ENCODE measurements at regions not wholly inside any gene's neighbourhood (a gene's known extent, or its start where the extent isn't known, plus 50 kb on each side); places are given as distances from the start of the nearest gene placed in this dataset.
A peak's percentile ranks its signal among the peaks of the same experiment; 100 is the strongest.

- H3K27ac Mint-ChIP-seq: 0 out of 2 replicates have a peak overlapping the region, but pooled peaks have one; percentile 8
- H3K27me3 Mint-ChIP-seq (ENCODE audit: insufficient read depth): no peaks in the 10 kb centered on the region; the same call in 1 of the 2 replicates
- H3K4me3 Mint-ChIP-seq: no peak overlapping the region
- peaks cover 21% of the 10 kb centered on the region for H3K4me1 Mint-ChIP-seq (ENCODE audit: low read depth)
- no peak for TF ChIP-seq CTCF (IDR thresholded peaks at IDR 0.05)
- DNase-seq: peak; percentile 45
- peaks cover 3% of the 10 kb centered on the region; the same call in 1 of the 2 replicates for H3K9me3 Mint-ChIP-seq
- H3K36me3 Mint-ChIP-seq (ENCODE audit: low read depth): no peaks in the 10 kb centered on the region
These were observed 118.0 kb downstream of the OTUD1 start for GRCh38 chr10:23556727-23557440.

DNA sequence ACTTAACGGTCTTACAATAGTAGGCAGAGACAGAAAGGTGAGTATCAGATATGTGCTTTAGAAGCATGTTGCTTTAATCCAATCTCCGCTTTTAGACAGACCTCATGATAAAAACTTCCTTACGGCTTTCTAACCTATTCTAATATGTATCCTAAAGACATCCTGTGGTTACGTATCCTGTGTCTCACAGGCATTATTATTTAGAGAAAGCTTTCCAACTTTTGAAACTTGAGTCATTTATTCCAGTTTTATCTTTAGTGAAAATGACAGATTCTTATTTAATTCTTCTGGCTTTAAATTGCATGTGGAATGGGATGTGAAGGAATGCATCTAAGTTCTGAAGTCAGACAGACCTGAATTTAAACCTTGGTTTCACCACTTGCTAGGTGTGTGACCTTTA, 118.9 kb downstream of the OTUD1 start:
- no peak for TF ChIP-seq CTCF (IDR thresholded peaks at IDR 0.05)
- no peaks in the 10 kb centered on the region; the same call in 1 of the 2 replicates for H3K27me3 Mint-ChIP-seq (ENCODE audit: insufficient read depth)
- H3K4me1 Mint-ChIP-seq (ENCODE audit: low read depth): peaks cover 21% of the 10 kb centered on the region
- no peaks in the 10 kb centered on the region for H3K36me3 Mint-ChIP-seq (ENCODE audit: low read depth)
- DNase-seq: no peak
- H3K9me3 Mint-ChIP-seq: peaks cover 12% of the 10 kb centered on the region
- no peak overlapping the region for H3K4me3 Mint-ChIP-seq
- no peak overlapping the region for H3K27ac Mint-ChIP-seq

GRCh38 chr10:23558361-23558799, 119.5 kb downstream of the OTUD1 start:
- no peak for DNase-seq
- Mint-ChIP-seq H3K27me3 (ENCODE audit: insufficient read depth) (no peaks in the 10 kb centered on the region; the same call in 1 of the 2 replicates), H3K27ac (no peak overlapping the region), H3K9me3 (peaks cover 14% of the 10 kb centered on the region), H3K4me1 (ENCODE audit: low read depth) (peaks cover 21% of the 10 kb centered on the region), H3K4me3 (no peak overlapping the region), H3K36me3 (ENCODE audit: low read depth) (no peaks in the 10 kb centered on the region)
- TF ChIP-seq CTCF (IDR thresholded peaks at IDR 0.05): no peak

DNA sequence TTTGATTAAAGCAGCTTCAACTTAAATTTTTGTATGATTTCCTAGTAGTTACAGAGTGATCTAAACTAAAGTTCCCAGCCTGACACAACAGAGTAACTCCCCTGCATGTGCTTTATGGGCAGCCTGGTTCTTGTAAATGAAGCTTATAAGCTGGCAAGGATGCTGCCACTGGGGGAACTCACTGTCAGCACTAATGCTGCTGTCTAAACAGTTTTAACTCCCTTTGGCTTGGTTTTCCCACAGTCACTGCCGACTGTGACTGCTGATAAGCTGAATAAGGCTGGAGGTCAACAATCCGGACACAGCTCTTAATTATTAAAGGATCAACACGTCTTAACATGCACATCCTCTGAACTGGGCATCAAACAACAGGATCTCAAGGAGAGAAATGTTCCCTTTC, 130.1 kb downstream of the OTUD1 start:
- Mint-ChIP-seq H3K27ac (no peak overlapping the region), H3K36me3 (ENCODE audit: low read depth) (peaks cover 6% of the 10 kb centered on the region), H3K4me1 (ENCODE audit: low read depth) (no peaks in the 10 kb centered on the region), H3K9me3 (peaks cover 24% of the 10 kb centered on the region), H3K27me3 (ENCODE audit: insufficient read depth) (no peaks in the 10 kb centered on the region), H3K4me3 (no peak overlapping the region)
- TF ChIP-seq CTCF (IDR thresholded peaks at IDR 0.05): no peak
- no peak for DNase-seq

DNA sequence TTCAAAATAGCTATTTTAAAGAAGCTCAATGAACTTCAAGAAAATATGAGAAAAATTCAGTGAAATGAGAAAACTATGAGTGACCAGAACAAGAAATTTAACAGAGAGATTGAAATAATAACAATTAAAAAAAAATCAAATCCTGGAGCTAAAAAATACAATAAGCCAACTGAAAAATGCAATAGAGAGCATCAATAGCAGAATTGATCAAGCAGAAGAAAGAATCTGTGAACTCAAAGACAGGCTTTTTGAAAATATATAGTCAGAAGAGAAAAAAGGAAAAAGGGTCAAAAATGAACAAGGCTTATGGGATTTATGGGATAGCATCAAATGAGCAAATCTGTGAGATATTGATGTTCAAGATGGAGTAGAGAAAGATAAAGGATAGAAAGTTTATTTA, 133.0 kb downstream of the OTUD1 start:
- peaks cover 6% of the 10 kb centered on the region for H3K36me3 Mint-ChIP-seq (ENCODE audit: low read depth)
- H3K4me3 Mint-ChIP-seq: no peak overlapping the region
- no peak for DNase-seq
- no peak overlapping the region for H3K27ac Mint-ChIP-seq
- no peaks in the 10 kb centered on the region for H3K27me3 Mint-ChIP-seq (ENCODE audit: insufficient read depth)
- TF ChIP-seq CTCF (IDR thresholded peaks at IDR 0.05): no peak
- no peaks in the 10 kb centered on the region for H3K4me1 Mint-ChIP-seq (ENCODE audit: low read depth)
- peaks cover 18% of the 10 kb centered on the region for H3K9me3 Mint-ChIP-seq
